Activated CD8-positive, alpha-beta T cell treated with anti-CD3 and anti-CD28 coated beads for 36 hours (primary cell): ENCODE measurements at regions not wholly inside any gene's neighbourhood (a gene's known extent, or its start where the extent isn't known, plus 50 kb on each side); places are given as distances from the start of the nearest gene placed in this dataset.

ENCODE experiments used
- ATAC-seq: fragments of 200-7000 bp; cut with Tn5 transposase; one replicate; pipeline ENCODE4 v1.10.0; 2021; ENCODE audit warnings: mild to moderate bottlenecking, moderate library complexity
- CTCF ChIA-PET: fragments of 350-600 bp; sonication (Branson Sonifier 250); formaldehyde crosslinking; loops from one replicate; lab custom pipeline; 2021; ENCODE audit warnings: antibody characterized with exemption; lab: Charles Lee
- POLR2A ChIA-PET: fragments of 350-600 bp; sonication (Branson Sonifier 250); formaldehyde crosslinking; loops from one replicate; lab custom pipeline; 2021; ENCODE audit warnings: antibody characterized with exemption; lab: Charles Lee
- DNase-seq: peaks from one replicate; pipeline ENCODE4 v3.0.0-alpha.2; 2020
- H3K27ac Mint-ChIP-seq: one replicate; pipeline ENCODE4 v1.8.0; 2021; ENCODE audit warnings: mild to moderate bottlenecking, mixed read lengths
- H3K27me3 Mint-ChIP-seq: one replicate; pipeline ENCODE4 v1.8.0; 2021; ENCODE audit warnings: mixed read lengths
- H3K36me3 Mint-ChIP-seq: one replicate; pipeline ENCODE4 v1.8.0; 2021; ENCODE audit warnings: low read depth, mixed read lengths
- H3K4me1 Mint-ChIP-seq: one replicate; pipeline ENCODE4 v1.8.0; 2021; ENCODE audit warnings: low read depth, mixed read lengths
- H3K4me3 Mint-ChIP-seq: one replicate; pipeline ENCODE4 v1.8.0; 2021; ENCODE audit warnings: mild to moderate bottlenecking, moderate library complexity, mixed read lengths
- H3K9me3 Mint-ChIP-seq: one replicate; pipeline ENCODE4 v1.8.0; 2021; ENCODE audit warnings: mixed read lengths
- intact Hi-C: fragments of 100-400 bp; cut with micrococcal nuclease; formaldehyde crosslinking; loops from one replicate; pipeline ENCODE4 v1.10.0; 2022
- TF ChIP-seq, protein P1 (sequence below): fragments of 200-600 bp; IDR thresholded peaks from one replicate; pipeline ENCODE4 v1.8.0; 2022; ENCODE audit warnings: antibody characterized with exemption, mild to moderate bottlenecking

DNA sequence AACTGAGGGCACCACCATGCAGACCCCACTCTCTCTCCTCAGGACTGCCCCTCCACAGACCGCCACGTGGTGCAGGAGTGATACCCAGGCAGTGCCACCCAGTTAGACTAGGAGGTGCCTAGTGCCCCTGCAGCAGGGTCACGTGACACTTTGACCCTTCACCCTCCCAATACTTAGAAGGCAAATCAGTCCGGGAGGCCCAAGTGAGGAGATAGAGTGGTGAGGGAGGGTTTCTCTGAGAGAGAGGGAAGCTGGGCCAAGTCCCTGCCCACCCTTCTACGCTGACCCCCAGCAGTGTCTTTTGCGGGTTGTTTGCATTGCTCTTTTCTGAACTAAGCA lies 84.6 kb downstream of the BUD13 start:
- Mint-ChIP-seq H3K9me3 (peaks cover 4% of the 10 kb centered on the region), H3K27me3 (peaks cover 5% of the 10 kb centered on the region), H3K36me3 (no peaks in the 10 kb centered on the region), H3K4me3 (no peak overlapping the region), H3K27ac (no peak overlapping the region), H3K4me1 (no peaks in the 10 kb centered on the region)
- ChIA-PET CTCF (no interaction called here), POLR2A (no interaction called here)
- TF ChIP-seq, protein P1, sequence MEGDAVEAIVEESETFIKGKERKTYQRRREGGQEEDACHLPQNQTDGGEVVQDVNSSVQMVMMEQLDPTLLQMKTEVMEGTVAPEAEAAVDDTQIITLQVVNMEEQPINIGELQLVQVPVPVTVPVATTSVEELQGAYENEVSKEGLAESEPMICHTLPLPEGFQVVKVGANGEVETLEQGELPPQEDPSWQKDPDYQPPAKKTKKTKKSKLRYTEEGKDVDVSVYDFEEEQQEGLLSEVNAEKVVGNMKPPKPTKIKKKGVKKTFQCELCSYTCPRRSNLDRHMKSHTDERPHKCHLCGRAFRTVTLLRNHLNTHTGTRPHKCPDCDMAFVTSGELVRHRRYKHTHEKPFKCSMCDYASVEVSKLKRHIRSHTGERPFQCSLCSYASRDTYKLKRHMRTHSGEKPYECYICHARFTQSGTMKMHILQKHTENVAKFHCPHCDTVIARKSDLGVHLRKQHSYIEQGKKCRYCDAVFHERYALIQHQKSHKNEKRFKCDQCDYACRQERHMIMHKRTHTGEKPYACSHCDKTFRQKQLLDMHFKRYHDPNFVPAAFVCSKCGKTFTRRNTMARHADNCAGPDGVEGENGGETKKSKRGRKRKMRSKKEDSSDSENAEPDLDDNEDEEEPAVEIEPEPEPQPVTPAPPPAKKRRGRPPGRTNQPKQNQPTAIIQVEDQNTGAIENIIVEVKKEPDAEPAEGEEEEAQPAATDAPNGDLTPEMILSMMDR: no peak
- no peak for ATAC-seq
- DNase-seq: no peak
- intact Hi-C loops: loop anchor here (10.0 kb wide), 1 partner anchor 1353 kb away; no protein-coding TSS in a partner anchor

DNA sequence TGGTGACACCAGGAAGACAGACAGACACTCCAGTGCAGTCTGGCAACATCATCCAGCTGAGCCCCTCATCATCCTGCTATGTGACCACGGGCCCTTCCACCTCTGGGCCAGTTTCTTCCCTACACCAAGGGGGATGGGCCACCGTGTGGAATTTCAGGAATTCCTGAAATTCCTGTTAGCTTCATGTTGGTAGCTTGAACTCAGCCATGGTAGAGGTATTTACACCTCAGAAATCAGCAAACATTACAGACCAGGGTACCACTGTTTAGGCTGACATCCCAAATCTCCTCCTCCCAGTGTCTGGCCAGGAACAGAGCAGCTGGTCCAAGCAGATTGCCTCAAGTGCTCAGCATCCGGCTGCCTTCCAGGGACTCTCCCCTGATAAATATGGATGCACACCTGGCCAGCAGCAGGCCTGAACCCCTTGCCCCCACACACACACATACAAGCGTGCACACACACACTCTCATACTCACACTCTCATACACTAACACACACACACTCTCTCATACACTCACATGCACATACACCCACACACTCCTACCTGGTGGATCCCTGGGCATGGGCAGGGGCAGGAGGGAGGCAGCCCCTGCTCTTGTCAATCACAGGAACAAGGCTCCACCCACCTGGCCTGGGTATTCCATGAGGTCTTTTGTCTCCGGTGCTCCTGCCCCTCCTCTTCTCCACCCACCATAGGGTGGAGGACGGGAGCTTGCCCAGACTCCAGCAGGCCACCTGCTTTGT lies 85.2 kb downstream of the BUD13 start:
- ATAC-seq (no peak), DNase-seq (no peak)
- intact Hi-C loops: loop anchor here (10.0 kb wide), 1 partner anchor 1353 kb away; no protein-coding TSS in a partner anchor
- no peaks in the 10 kb centered on the region for H3K36me3 Mint-ChIP-seq
- peaks cover 5% of the 10 kb centered on the region for H3K27me3 Mint-ChIP-seq
- H3K9me3 Mint-ChIP-seq: peaks cover 4% of the 10 kb centered on the region
- TF ChIP-seq, protein P1: no peak
- no peaks in the 10 kb centered on the region for H3K4me1 Mint-ChIP-seq
- CTCF ChIA-PET: no interaction called here
- POLR2A ChIA-PET: no interaction called here
- no peak overlapping the region for H3K4me3 Mint-ChIP-seq
- no peak overlapping the region for H3K27ac Mint-ChIP-seq

DNA sequence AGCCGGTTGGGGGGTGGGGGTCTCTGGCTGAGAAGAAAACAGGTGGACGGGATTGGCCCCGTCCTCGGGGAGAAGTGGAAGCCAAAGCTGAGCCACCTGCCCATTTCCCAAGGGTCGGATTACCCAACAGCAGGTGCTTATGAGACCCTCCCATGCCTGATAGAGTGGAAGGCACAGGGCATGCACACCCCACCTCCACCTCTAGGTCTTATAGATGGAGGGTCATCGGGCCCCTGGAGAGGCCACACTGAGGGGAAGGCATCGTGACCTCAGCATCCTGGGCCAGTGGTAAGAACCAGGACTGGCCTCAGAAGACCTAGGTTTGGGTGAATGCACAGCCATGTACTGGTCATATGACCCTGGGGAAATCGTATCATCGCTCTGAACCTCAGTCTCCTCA lies 85.9 kb downstream of the BUD13 start:
- no peaks in the 10 kb centered on the region for H3K36me3 Mint-ChIP-seq
- peaks cover 5% of the 10 kb centered on the region for H3K27me3 Mint-ChIP-seq
- ChIA-PET CTCF (no interaction called here), POLR2A (no interaction called here)
- intact Hi-C loops: loop anchor here (10.0 kb wide), 1 partner anchor 1352 kb away; no protein-coding TSS in a partner anchor
- TF ChIP-seq, protein P1: no peak
- no peak overlapping the region for H3K27ac Mint-ChIP-seq
- H3K9me3 Mint-ChIP-seq: peaks cover 4% of the 10 kb centered on the region
- ATAC-seq (no peak), DNase-seq (no peak)
- no peaks in the 10 kb centered on the region for H3K4me1 Mint-ChIP-seq
- H3K4me3 Mint-ChIP-seq: no peak overlapping the region

DNA sequence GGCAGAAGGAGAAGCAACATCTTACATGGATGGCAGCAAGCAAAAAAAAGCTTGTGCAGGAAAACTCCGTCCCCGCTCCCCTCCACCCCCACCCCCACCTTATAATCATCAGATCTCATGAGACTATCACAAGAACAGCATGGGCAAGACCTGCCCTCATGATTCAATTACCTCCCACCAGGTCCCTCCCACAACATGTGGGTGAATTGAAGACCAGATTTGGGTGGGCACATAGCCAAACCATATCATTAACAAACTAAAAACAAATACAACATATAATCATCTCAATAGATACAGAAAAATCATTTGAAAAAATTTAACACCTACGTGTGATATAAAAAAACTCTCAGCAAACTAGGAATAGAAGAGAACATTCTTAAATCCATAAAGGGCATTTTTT lies 88.8 kb downstream of the BUD13 start:
- Mint-ChIP-seq H3K9me3 (peaks cover 4% of the 10 kb centered on the region), H3K36me3 (no peaks in the 10 kb centered on the region), H3K27ac (no peak overlapping the region), H3K4me1 (no peaks in the 10 kb centered on the region), H3K27me3 (peaks cover 7% of the 10 kb centered on the region), H3K4me3 (no peak overlapping the region)
- ATAC-seq: no peak
- TF ChIP-seq, protein P1: no peak
- ChIA-PET CTCF (interaction anchor here (1.0 kb wide), 1 partner anchor 85 kb away, joined by 4 read pairs; no protein-coding TSS in a partner anchor), POLR2A (no interaction called here)
- intact Hi-C loops: loop anchor here (10.0 kb wide), 1 partner anchor 1349 kb away; no protein-coding TSS in a partner anchor
- no peak for DNase-seq

DNA sequence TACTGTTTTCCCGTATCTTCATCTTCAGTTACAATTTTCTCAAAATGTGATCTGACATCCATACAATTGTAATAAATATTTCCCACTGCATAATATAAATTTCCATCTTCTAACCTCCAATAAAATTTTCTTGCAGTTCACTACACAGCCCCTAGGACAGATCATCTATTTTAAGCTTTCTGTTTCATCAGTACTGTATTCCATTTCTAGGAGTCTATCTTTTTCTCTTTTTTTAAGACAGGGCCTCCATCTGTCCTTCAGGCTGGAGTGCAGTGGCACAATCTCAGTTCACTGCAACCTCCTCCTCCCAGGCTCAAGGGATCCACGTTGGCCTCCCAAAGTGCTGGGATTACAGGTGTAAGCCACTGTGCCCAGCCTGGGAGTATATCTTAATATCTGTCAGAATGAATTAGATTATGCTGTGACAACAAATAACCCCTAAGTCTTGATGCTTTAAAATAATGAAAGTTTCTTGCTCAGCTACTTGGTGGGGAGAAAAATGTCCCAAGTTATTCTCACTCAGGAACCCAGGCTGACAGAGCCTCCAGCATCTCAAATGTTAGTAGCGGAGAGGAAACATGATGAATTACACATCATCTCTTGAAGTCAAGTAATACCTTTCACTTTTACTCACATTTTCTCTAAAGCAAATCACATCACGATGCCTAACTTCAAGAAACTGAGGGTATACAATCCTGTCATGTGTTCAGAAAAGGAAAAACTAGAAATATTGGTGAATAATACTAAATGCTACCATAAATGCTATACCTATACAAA lies 92.2 kb downstream of the BUD13 start:
- TF ChIP-seq, protein P1: no peak
- Mint-ChIP-seq H3K27ac (no peak overlapping the region), H3K4me1 (no peaks in the 10 kb centered on the region), H3K27me3 (peaks cover 8% of the 10 kb centered on the region), H3K9me3 (peaks cover 11% of the 10 kb centered on the region), H3K4me3 (no peak overlapping the region), H3K36me3 (no peaks in the 10 kb centered on the region)
- DNase-seq (no peak), ATAC-seq (no peak)
- CTCF ChIA-PET: interaction anchor here (1.2 kb wide), 1 partner anchor 11 kb away, joined by 3 read pairs; no protein-coding TSS in a partner anchor
- POLR2A ChIA-PET: no interaction called here
- intact Hi-C loops: loop anchor here (10.0 kb wide), 1 partner anchor 1346 kb away; no protein-coding TSS in a partner anchor
